BLaER1 treated with 17β-estradiol and CSF1 and Interleukin-3, amounts not matched to agents 10 nM and 100 nM (cell line): ENCODE measurements at regions not wholly inside any gene's neighbourhood (a gene's known extent, or its start where the extent isn't known, plus 50 kb on each side); places are given as distances from the start of the nearest gene placed in this dataset.
"Not testable (repeated sequence)": the region's sequence is repeated elsewhere in the genome, so short reads cannot be mapped to it uniquely, and the experiment has no call there.

Source experiments
- H3K27ac ChIP-seq, 11 experiments: shearing (Covaris generic); formaldehyde crosslinking; 2 replicates each; pipeline ENCODE4 v1.8.1; 2022
- H3K27me3 ChIP-seq, 11 experiments: shearing (Covaris generic); formaldehyde crosslinking; 2 replicates each; pipeline ENCODE4 v1.8.1; 2022
- H3K36me3 ChIP-seq, 11 experiments: shearing (Covaris generic); formaldehyde crosslinking; 2 replicates each; pipeline ENCODE4 v1.8.1; 2022
- H3K4me1 ChIP-seq, 10 experiments: shearing (Covaris generic); formaldehyde crosslinking; 2 replicates each; pipeline ENCODE4 v1.8.1; 2022
- H3K4me2 ChIP-seq, 11 experiments: shearing (Covaris generic); formaldehyde crosslinking; 2 replicates each; pipeline ENCODE4 v1.8.1; 2022
- H3K4me3 ChIP-seq, 10 experiments: shearing (Covaris generic); formaldehyde crosslinking; 2 replicates each; pipeline ENCODE4 v1.8.1; 2022
- H3K9ac ChIP-seq, 11 experiments: shearing (Covaris generic); formaldehyde crosslinking; 2 replicates each; pipeline ENCODE4 v1.8.1; 2022
- H3K9me3 ChIP-seq, 11 experiments: shearing (Covaris generic); formaldehyde crosslinking; replicated peaks in 1 of 11; 2 replicates each; pipeline ENCODE4 v1.8.1; 2022
- H4K20me1 ChIP-seq, 11 experiments: shearing (Covaris generic); formaldehyde crosslinking; 2 replicates each; pipeline ENCODE4 v1.8.1; 2022
- Cebpa-rat ChIP-seq, 11 experiments: shearing (Covaris generic); IDR thresholded peaks; 2 replicates each; pipeline ENCODE4 v1.8.1; 2022

DNA sequence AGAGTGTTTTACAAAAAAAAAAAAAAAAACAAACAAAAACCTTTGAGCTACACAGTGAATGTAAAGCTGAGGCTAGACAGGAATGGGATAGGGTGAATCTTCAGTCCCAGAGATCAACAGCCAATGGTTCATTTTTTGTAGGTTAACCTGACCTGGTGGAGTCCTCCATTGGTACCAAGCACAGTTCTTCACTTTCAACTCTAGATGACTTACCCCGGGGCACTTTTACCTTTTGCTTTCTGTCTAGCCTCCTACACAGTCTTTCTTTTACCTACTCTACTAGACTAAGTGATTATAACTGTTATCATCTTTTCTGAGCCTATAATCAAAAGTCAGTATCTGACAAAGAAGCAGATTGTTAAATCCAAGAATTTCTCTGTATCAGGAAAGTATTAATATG, 50.9 kb downstream of the ANXA2R start:
- TF ChIP-seq Cebpa-rat (IDR thresholded peaks at IDR 0.05), result no peak
- Histone ChIP-seq H3K36me3 (peaks cover 0 to 52% (median 24%) of the 10 kb centered on the region in 11 experiments; a peak in 14 of 22 replicates), H3K4me3 (peak overlapping the region in 9 of 10 experiments; percentile 75 to 93 (median 83); a peak in 13 of 20 replicates), H3K4me1 (peaks cover 19 to 73% (median 25%) of the 10 kb centered on the region in 10 experiments), H3K27me3 (no peaks in the 10 kb centered on the region), H3K27ac (no peak overlapping the region), H3K9ac (0 out of 22 replicates have a peak overlapping the region, but pooled peaks of 1 of the 11 experiments have one; percentile 26), H3K4me2 (peak overlapping the region; percentile 86 to 99 (median 96); a peak in 21 of 22 replicates), H3K9me3 (peaks cover 0 to 41% (median 30%) of the 10 kb centered on the region in 11 experiments; a peak in 19 of 22 replicates), H4K20me1 (no peaks in the 10 kb centered on the region)

DNA sequence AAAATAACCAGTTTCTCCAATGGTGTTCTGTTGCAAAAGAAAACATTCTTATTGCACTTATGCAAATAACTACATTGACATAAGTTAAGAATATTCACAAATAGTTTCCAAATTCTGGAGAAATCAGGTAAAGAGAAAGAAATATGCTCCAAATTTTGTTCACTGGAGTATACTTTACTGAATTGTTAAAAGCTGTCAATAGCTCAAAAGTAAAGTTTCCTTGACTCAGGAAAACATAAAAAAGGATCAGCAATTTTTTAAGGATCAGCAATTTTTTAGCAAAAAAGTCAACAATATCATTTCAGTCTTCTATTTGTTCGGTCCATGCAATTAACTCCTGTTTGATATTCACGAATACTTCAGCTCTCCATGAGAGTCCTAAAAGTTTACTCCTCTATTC, 51.6 kb downstream of the ANXA2R start:
- peak overlapping the region in 7 of 10 experiments; percentile 21 to 93 (median 85); a peak in 9 of 20 replicates for H3K4me3 ChIP-seq
- H3K4me1 ChIP-seq, result peaks cover 19 to 76% (median 25%) of the 10 kb centered on the region in 10 experiments
- H3K36me3 ChIP-seq, result peaks cover 0 to 58% (median 27%) of the 10 kb centered on the region in 11 experiments; a peak in 14 of 22 replicates
- TF ChIP-seq Cebpa-rat (IDR thresholded peaks at IDR 0.05), result no peak
- no peak overlapping the region for H3K9ac ChIP-seq
- H3K4me2 ChIP-seq, result peak overlapping the region in 7 of 11 experiments; percentile 86 to 99 (median 96); a peak in 11 of 22 replicates
- H3K27ac ChIP-seq, result no peak overlapping the region
- H3K9me3 ChIP-seq, result peaks cover 0 to 43% (median 30%) of the 10 kb centered on the region in 11 experiments; a peak in 19 of 22 replicates
- no peaks in the 10 kb centered on the region for H4K20me1 ChIP-seq
- no peaks in the 10 kb centered on the region for H3K27me3 ChIP-seq

DNA sequence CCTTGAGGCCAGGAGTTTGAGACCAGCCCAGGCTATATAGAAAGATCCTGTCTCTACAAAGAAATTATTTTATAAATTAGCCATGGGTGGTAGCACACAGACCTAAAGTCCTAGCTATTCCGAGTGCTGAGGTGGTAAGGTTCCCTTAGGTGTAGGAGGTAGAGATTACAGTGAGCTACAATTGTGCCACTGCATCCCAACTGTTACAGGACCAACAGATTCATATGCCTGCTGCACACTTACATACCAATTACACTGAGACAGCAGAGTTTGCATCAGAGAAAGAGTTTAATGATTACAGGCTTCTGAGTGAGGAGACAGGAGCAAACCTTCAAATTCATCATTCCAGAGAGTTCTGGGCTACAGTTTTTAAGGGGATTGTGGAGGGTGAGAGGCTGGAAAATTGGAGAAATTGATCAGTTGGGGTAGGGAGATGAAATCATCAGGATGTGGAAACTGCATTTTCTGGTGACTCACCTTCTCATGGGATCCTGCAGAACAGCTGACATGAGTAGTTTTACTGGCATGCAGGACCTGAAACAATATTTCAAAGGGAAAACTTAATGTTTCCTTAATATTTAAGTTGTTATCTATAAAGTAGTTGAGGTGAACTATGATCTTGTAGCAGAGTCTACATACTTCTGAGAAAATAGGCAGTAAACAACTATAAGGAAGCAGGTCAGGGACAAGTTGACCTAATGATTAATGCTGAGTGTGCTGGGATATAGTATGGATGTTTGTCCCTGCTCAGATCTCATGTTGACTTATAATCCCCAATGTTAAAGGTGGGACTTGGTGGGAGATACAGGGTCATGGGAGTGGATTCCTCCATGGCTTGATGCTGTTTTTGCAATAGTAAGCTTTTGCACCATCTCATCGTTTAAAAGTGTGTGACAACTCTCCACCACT, 54.7 kb downstream of the ANXA2R start:
- Histone ChIP-seq H3K4me3 (no peak overlapping the region), H3K4me2 (peak overlapping the region in 5 of 11 experiments; percentile 2 to 68 (median 64); a peak in 8 of 22 replicates), H3K27ac (peak overlapping the region in 3 of 11 experiments; percentile 12 to 46 (median 19); a peak in 4 of 22 replicates), H3K9ac (no peak overlapping the region), H3K9me3 (peaks cover 0 to 55% (median 43%) of the 10 kb centered on the region in 11 experiments; a peak in 19 of 22 replicates), H3K4me1 (peaks cover 7 to 64% (median 15%) of the 10 kb centered on the region in 10 experiments), H3K27me3 (no peaks in the 10 kb centered on the region), H4K20me1 (no peaks in the 10 kb centered on the region), H3K36me3 (peaks cover 5 to 75% (median 42%) of the 10 kb centered on the region in 11 experiments; a peak in 18 of 22 replicates)
- TF ChIP-seq Cebpa-rat (IDR thresholded peaks at IDR 0.05), result no peak

DNA sequence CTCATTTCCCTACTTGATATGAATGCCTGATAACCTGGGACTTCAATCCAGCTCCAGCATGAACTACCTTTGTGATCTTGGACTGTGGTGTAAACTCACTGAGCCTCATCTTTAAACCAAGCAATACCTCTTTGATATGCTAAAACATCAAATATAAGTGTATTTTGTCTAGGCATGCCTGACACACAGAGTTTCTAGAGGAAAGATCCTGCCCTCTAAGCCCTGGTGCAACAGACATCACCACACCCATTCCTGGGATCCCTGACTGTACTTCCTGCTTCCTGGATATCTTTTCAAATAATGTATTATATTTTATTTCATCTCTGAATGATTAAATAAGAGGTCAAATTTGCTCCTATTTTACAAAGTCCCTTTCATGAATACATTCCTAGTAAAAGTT, 55.8 kb downstream of the ANXA2R start:
- H3K4me3 ChIP-seq, result no peak overlapping the region; a peak in 1 of 20 replicates
- no peak for TF ChIP-seq Cebpa-rat (IDR thresholded peaks at IDR 0.05)
- peaks cover 0 to 53% (median 4%) of the 10 kb centered on the region in 10 experiments; a peak in 12 of 20 replicates for H3K4me1 ChIP-seq
- H3K27me3 ChIP-seq, result no peaks in the 10 kb centered on the region
- H3K9ac ChIP-seq, result no peak overlapping the region
- H3K9me3 ChIP-seq, result peaks cover 4 to 51% (median 38%) of the 10 kb centered on the region in 11 experiments
- peaks cover 5 to 77% (median 45%) of the 10 kb centered on the region in 11 experiments; a peak in 20 of 22 replicates for H3K36me3 ChIP-seq
- peak overlapping the region in 3 of 11 experiments; percentile 41 to 53 (median 47); a peak in 6 of 22 replicates for H3K4me2 ChIP-seq
- no peaks in the 10 kb centered on the region for H4K20me1 ChIP-seq
- no peak overlapping the region for H3K27ac ChIP-seq

DNA sequence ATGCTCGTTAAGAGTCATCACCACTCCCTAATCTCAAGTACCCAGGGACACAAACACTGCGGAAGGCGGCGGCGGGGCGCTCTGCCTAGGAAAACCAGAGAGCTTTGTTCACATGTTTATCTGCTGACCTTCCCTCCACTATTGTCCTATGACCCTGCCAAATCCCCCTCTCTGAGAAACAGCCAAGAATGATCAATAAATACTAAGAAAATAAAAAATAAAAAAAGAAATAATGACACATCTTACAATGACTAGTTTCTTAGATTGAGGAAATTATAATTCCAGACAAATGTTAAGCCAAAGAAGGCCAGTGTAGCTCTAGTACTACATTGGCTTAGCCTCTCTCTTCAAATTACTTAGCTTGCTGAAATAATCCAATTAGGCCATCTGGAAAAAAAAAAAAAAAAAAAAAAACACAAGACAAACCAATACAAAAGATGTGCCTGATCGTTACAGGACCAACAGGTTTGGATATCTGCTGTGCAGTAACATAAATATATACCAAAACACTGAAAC, 58.0 kb downstream of the ANXA2R start:
- Histone ChIP-seq H3K4me2 (no peak overlapping the region), H3K36me3 (peaks cover 0 to 67% (median 37%) of the 10 kb centered on the region in 11 experiments; a peak in 20 of 22 replicates), H3K9me3 (peaks cover 11 to 41% (median 31%) of the 10 kb centered on the region in 11 experiments), H3K27me3 (no peaks in the 10 kb centered on the region), H3K4me3 (no peak overlapping the region), H3K9ac (no peak overlapping the region), H4K20me1 (no peaks in the 10 kb centered on the region), H3K4me1 (peaks cover 0 to 33% (median 0%) of the 10 kb centered on the region in 10 experiments; a peak in 9 of 20 replicates), H3K27ac (no peak overlapping the region)
- no peak for TF ChIP-seq Cebpa-rat (IDR thresholded peaks at IDR 0.05)

DNA sequence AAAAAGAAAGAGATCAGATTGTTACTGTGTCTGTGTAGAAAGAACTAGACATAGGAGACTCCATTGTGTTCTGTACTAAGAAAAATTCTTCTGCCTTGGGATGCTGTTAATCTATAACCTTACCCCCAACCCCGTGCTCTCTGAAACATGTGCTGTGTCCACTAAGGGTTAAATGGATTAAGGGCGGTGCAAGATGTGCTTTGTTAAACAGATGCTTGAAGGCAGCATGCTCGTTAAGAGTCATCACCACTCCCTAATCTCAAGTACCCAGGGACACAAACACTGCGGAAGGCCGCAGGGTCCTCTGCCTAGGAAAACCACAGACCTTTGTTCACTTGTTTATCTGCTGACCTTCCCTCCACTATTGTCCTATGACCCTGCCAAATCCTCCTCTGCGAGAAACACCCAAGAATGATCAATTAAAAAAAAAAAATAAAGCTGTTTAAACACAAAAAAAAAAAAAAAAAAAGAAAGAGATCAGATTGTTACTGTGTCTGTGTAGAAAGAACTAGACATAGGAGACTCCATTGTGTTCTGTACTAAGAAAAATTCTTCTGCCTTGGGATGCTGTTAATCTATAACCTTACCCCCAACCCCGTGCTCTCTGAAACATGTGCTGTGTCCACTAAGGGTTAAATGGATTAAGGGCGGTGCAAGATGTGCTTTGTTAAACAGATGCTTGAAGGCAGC, 58.6 kb downstream of the ANXA2R start:
- peaks cover 11 to 44% (median 27%) of the 10 kb centered on the region in 11 experiments for H3K9me3 ChIP-seq
- H3K4me3 ChIP-seq, H4K20me1 ChIP-seq, H3K9ac ChIP-seq, H3K27ac ChIP-seq, H3K27me3 ChIP-seq, H3K4me2 ChIP-seq: not testable (repeated sequence)
- peaks cover 0 to 27% (median 0%) of the 10 kb centered on the region in 10 experiments; a peak in 9 of 20 replicates for H3K4me1 ChIP-seq
- peaks cover 0 to 68% (median 33%) of the 10 kb centered on the region in 11 experiments; a peak in 20 of 22 replicates for H3K36me3 ChIP-seq

DNA sequence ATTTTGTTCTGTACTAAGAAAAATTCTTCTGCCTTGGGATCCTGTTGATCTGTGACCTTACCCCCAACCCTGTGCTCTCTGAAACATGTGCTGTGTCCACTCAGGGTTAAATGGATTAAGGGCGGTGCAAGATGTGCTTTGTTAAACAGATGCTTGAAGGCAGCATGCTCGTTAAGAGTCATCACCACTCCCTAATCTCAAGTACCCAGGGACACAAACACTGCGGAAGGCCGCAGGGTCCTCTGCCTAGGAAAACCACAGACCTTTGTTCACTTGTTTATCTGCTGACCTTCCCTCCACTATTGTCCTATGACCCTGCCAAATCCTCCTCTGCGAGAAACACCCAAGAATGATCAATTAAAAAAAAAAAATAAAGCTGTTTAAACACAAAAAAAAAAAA, 59.1 kb downstream of the ANXA2R start:
- H3K4me1 ChIP-seq, result peaks cover 0 to 22% (median 0%) of the 10 kb centered on the region in 10 experiments; a peak in 9 of 20 replicates
- H3K9me3 ChIP-seq, result peaks cover 11 to 44% (median 27%) of the 10 kb centered on the region in 11 experiments
- H3K4me3 ChIP-seq, H3K27me3 ChIP-seq, H4K20me1 ChIP-seq, H3K9ac ChIP-seq, H3K27ac ChIP-seq, H3K4me2 ChIP-seq: not testable (repeated sequence)
- peaks cover 0 to 65% (median 31%) of the 10 kb centered on the region in 11 experiments; a peak in 20 of 22 replicates for H3K36me3 ChIP-seq

DNA sequence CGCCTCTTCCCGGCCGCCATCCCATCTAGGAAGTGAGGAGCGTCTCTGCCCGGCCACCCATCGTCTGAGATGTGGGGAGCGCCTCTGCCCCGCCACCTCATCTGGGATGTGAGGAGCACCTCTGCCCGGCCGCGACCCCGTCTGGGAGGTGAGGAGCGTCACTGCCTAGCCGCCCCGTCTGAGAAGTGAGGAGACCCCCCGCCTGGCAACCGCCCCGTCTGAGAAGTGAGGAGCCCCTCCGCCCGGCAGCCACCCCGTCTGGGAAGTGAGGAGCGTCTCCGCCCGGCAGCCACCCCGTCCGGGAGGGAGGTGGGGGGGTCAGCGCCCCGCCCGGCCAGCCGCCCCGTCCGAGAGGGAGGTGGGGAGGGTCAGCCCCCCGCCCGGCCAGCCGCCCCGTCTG, 59.7 kb downstream of the ANXA2R start:
- H3K27ac ChIP-seq, H3K9ac ChIP-seq, H4K20me1 ChIP-seq, H3K27me3 ChIP-seq, H3K4me3 ChIP-seq, H3K4me2 ChIP-seq: not testable (repeated sequence)
- Histone ChIP-seq H3K36me3 (peaks cover 0 to 59% (median 32%) of the 10 kb centered on the region in 11 experiments; a peak in 20 of 22 replicates), H3K9me3 (peaks cover 11 to 49% (median 29%) of the 10 kb centered on the region in 11 experiments), H3K4me1 (peaks cover 0 to 16% (median 0%) of the 10 kb centered on the region in 10 experiments; a peak in 8 of 20 replicates)

DNA sequence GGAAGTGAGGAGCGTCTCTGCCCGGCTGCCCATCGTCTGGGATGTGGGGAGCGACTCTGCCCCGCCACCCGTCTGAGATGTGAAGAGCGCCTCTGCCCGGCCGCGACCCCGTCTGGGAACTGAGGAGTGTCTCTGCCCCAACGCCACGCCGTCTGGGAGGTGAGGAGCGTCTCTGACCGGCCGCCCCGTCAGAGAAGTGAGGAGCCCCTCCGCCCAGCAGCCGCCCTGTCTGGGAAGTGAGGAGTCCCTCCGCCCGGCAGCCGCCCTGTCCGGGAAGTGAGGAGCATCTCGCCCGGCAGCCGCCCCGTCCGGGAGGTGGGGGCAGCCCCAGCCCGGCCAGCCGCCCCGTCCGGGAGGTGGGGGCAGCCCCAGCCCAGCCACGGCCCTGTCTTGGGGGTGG, 60.9 kb downstream of the ANXA2R start:
- H3K4me1 ChIP-seq, H3K4me2 ChIP-seq, H4K20me1 ChIP-seq, H3K27me3 ChIP-seq, H3K27ac ChIP-seq, H3K9ac ChIP-seq: not testable (repeated sequence)
- 0 out of 20 replicates have a peak overlapping the region, but pooled peaks of 1 of the 10 experiments have one; percentile 4 for H3K4me3 ChIP-seq
- peaks cover 0 to 58% (median 37%) of the 10 kb centered on the region in 11 experiments; a peak in 19 of 22 replicates for H3K36me3 ChIP-seq
- peaks cover 11 to 56% (median 30%) of the 10 kb centered on the region in 11 experiments for H3K9me3 ChIP-seq
